M059J (cell line): ENCODE measurements at regions not wholly inside any gene's neighbourhood (a gene's known extent, or its start where the extent isn't known, plus 50 kb on each side); places are given as distances from the start of the nearest gene placed in this dataset.
"Not testable (repeated sequence)": the region's sequence is repeated elsewhere in the genome, so short reads cannot be mapped to it uniquely, and the experiment has no call there.

Experiments used
- DNase-seq: peaks from one replicate; pipeline ENCODE4 v3.0.0-alpha.2; 2012; ENCODE audit warnings: low read depth

- no peak for DNase-seq
Observed at GRCh38 chr18:51453594-51453993, 256.1 kb upstream of the MEX3C start.

GRCh38 chr18:51458861-51459260 is 261.4 kb upstream of the MEX3C start:
- DNase-seq = no peak

DNA sequence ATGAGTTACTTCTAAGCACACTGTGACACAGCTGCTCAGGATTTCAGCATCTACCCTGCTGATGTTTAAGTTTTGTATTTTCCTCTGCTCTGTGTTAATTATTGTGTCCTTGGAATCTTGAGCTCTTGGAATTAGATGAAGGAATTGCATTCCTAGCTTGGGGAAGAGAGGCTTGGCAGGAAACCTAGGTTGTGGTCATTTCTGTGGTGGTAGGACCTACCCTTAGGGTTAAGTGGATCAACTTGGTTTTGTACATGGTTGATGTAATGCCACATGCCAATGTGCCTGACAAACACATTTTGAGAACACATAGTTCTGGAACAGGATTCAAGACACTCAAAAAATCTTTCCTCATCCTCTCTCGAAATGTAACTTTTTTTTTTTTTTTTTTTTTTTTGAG is 264.5 kb upstream of the MEX3C start:
- DNase-seq = no peak

GRCh38 chr18:51463483-51464136 is 266.1 kb upstream of the MEX3C start:
- DNase-seq = no peak

- no peak for DNase-seq
Observed at GRCh38 chr18:51478908-51479307, 281.4 kb upstream of the MEX3C start.

GRCh38 chr18:51479736-51480135 is 282.3 kb upstream of the MEX3C start:
- no peak for DNase-seq

DNA sequence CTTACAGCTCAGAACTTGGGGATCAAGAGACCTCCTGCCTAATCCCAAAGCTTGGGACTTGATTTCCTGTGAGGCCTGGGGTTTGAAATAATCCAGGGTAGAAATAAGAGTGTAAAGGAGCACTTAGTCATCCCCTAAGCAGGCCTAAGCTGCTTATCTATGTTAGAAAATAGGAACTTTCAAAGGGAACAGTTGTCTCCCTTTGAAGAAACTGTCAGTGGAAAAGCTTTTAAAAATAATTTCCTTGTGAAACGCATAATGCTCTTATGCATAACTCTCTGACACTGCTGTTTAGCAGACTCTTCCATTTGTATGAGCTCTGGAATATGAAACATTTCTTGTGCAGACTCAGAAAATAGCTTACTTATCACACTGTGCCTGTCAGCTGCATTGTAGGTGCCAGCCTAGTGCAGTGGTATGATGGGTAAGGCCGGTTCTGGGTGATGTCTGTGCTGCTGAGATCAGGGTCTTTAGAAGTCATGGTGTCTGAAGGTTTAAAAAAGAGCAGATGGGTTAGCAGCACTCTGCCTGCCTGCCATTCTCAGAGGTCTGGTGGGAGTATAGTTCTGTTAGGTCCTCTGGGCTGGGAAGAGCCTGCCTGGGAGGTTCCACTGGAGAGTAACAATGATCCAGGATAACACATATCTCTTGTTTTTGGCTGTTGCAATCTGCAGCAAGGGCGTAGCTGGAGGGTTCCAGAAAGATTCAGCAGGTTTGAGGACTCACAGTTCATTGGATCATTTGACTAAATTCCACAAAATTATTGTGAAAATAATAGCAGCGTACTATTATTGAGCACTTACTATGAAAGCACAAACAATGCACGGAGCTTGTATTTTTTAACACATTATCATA is 283.2 kb upstream of the MEX3C start:
- no peak for DNase-seq

DNA sequence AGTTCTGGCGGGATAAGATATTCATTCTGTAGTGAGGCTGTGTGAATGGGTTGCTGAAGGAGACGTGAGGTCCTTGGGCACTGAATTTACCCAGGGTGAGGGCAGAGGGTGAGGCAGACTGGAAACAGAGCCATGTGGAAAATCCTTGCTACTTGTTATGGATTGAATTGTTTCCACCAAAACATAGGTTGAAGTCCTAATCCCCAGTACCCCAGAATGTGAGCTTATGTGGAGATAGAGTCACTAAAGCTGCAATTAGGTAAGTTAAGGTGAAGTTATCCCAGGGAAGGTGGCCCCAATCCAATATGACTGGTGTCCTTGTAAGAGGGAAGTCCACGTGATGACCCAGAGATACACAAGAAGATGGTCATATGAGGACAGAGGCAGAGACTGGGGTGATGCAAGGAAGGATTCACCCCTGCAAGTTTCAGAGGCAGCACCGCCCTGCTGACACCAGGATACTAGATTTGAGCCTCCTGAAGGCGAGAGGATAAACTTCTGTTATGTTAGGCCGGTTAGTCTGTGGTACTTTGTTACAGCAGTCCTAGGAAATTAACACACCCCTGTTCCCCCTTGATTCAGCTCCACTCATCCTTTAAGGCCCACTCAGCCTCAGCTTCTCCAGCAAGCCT is 289.4 kb upstream of the MEX3C start:
- DNase-seq = no peak

- DNase-seq = no peak
Observed at GRCh38 chr18:51490417-51490816, 292.9 kb upstream of the MEX3C start.

DNA sequence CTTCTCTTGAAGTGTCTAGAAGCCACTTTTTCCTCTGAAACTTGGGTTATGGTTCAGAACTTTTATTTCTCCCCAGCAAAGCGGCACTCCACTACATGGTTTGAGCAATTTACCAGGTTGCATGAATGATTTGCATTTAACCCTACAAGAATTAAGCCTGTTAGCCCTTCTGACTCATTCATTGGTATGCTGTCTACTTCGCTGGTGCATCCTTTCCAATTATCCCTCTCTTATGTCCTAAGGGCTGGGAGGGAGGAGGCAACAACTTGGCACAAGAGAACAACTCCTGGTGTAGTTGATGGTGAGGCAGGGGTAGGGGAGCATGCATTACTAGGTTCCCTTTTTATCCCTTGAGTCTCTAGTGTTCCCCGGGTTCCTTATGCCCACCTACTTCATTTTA is 293.4 kb upstream of the MEX3C start:
- no peak for DNase-seq

- no peak for DNase-seq
Observed at GRCh38 chr18:51491678-51492372, 294.3 kb upstream of the MEX3C start.

DNA sequence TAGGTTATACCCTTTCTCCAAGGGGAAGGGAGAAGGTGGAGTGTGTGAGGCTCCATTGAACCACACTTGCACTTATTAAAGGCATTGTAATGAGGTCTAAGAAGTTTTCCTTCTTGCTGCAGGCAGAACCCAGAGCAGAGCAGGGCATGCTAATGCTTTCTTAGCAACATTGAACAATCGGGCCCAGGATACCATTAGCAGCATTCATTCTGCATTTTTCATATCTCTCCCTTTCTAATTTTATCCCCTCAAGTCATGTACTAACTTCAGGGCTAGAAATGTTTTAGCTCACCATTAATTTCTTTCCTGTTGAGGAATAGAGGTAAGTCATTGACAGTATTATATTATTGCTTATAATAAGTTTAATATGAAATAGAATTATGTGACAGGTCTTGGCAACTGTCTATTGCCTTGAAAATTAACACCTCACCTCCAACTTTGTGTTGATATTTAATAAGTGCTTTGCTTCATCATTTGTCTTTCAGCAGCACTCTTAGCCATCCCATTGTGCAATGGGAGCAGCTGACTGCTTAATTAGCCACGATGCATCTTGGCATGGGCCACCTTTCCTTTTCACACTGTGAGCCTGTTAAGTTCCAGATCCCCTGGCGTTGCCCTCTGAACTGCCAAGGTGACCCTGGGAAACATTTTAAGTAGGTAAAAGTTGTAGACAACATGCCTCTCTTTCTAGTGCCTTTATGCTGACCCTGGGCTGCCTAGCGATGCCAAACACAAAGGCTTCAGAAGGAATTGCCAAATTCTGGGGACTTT is 300.8 kb upstream of the MEX3C start:
- DNase-seq = no peak

- no peak for DNase-seq
Observed at GRCh38 chr18:51503351-51503750, 305.9 kb upstream of the MEX3C start.

DNA sequence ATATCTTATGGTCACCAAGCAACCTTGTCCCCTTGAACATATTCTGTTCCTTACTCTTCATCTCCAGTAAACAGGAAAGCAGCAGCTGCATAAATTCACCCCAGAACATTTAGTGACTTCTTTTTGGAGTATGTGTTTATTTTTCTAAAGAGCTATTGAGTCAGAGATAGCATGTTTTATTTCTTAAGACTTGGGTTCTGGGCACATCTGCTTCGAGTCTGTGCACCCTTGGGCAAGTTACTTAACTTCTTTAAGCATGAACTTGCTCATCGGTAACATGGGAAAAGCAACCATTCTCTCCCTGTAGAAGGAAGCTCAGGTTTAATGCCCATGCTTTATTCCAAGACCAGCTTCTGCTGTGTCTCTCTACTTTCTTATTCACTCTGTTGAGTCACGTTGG is 309.3 kb upstream of the MEX3C start:
- no peak for DNase-seq

DNA sequence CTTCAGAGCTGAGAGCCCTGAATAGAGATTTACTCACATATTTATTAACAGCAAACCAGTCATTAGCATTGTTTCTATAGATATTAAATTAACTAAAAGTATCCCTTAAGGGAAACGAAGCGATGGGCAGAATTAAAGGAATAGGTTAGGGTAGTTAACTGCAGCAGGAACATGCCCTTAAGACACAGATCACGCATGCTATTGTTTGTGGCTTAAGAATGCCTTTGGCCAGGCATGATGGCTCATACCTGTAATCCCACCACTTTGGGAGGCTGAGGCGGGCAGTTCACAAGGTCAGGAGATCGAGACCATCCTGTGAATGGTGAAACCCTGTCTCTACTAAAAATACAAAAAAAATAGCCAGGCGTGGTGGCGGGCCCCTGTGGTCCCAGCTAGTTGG is 310.9 kb upstream of the MEX3C start:
- DNase-seq = not testable (repeated sequence)

DNA sequence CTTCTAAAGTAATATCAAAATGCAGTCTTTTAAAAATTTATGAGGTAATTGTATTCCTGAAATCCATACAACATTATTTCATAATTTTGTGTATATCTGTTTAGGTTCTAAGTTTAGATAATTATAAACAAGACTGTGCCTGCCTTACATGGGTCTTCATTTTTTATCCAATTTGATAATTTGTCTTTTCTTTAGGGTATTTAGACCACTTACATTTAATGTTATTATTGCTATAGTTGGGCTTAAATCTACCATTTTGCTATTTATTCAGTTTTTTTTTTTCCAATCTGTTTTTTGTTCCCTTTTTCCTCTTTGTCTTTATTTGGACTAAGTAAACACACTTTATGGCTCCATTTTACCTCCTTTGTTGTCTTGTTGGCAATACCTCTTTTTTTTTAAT is 312.5 kb upstream of the MEX3C start:
- DNase-seq = no peak

DNA sequence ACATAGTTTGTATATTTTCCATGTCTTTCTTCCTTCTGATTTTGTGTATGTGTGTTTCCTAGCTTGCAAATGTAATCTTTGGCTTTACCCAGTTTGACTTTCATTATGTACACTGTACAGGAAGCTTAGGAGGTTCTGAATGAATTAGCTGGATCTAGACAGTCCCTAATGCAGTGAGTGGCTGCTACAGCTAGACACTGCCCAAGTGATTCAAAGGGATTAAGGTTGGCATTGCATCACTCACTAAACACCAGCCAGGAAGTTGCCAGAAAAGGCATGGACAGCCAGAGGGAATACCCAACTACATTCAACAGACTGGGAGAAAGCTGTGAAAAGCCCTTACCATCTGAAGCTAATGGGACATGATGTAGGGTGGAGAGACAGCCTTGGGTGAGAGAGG is 316.0 kb upstream of the MEX3C start:
- DNase-seq = no peak

GRCh38 chr18:51514128-51514527 is 316.6 kb upstream of the MEX3C start:
- DNase-seq = no peak

DNA sequence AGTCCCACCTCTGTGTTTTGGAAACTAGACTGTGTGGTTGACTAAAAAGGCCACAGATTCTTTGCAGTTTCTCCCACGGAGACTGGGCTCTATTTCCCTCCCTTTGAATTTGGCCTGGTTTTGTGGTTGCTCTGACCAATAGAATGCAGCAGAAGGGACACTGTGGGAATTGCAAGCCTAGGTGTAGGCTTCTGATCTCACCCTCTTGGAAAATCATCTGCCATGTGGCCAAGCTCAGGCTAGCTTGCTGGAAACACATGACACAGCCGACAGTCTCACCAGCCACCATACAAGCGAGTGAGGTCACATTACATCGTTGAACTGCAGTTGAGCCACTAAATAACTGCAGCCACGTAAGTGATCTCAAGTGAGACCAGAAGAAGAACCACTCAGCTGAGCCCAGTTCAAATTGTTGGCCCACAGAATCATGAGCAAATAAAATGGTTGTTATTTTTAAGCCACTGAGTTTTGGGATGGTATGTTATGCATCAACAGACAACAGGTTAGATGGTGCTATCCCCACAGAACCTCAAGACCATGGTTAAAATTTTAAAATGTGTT is 319.1 kb upstream of the MEX3C start:
- no peak for DNase-seq

DNA sequence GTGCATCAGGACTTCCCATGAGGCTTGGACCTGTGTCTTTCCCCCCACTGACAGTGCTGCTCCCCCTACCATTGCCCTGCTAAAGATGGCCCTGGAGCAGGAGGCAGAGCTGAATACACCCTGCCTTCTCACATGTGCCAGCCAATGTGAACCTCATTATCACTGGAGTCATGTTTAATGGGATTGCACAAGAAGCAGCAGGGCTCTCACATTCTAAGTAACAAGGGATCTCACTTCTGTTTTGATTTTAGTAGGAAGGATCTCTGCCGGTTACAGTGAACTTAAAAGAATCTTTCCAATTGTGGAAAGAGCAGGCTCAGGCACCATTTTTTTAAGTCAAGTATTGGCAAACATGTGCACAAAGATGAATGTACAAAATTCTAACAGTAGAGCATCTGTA is 322.1 kb upstream of the MEX3C start:
- no peak for DNase-seq

GRCh38 chr18:51520676-51521180 is 323.2 kb upstream of the MEX3C start:
- DNase-seq = no peak
